Germinal center (tissue), 1 donor: ENCODE measurements at regions not wholly inside any gene's neighbourhood (a gene's known extent, or its start where the extent isn't known, plus 50 kb on each side); places are given as distances from the start of the nearest gene placed in this dataset.
"Not testable (repeated sequence)": the region's sequence is repeated elsewhere in the genome, so short reads cannot be mapped to it uniquely, and the experiment has no call there.

ENCODE experiments used
- DNase-seq: peaks from one replicate; pipeline ENCODE4 v3.0.0; 2012; ENCODE audit warnings: mixed read lengths, low spot score

DNA sequence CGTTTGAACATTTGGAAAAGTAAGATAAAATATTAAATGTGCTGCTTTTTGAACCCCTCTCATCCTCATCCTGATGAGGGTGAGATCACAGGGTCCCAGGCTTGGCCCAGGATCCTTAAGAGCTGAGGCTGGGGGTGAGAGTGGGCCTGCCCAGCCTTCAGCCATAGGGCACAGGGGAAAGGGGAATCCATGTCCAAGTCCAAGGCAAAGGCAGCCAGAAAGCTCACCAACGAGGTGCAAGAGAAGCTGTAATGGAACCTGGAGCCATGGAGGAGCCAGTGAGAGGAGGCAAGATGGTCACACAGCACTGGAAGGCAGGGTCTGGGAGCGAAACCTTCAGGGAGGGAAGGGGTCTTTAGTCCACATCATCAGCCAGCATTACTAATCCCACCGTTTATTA is 191.9 kb downstream of the RRAGC start:
- DNase-seq, result no peak

- no peak for DNase-seq
Observed at GRCh38 chr1:38662126-38662525, 197.4 kb downstream of the RRAGC start.

DNA sequence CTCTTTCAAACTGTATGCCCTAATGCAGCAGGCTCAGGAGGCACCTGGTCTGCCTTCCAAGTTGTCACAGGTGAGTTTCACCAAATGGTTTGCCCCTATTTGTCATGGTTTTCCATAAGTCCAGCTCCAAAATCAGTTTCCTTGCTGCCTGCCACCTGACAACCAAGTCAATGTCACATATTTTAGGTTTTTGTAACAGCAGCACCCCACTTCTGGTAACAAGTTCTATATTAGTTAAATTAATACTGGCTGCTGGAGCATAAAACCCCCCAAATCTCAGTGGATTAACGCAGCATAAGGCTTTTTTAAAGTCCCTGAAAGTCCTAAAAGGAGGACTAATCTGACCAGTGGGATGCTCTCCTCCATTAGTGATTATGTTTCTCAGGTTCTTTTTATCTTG is 200.7 kb downstream of the RRAGC start:
- DNase-seq, result no peak

- no peak for DNase-seq
Observed at GRCh38 chr1:38657873-38658272, 201.7 kb downstream of the RRAGC start.

GRCh38 chr1:38657207-38657840 is 202.2 kb downstream of the RRAGC start:
- no peak for DNase-seq

- DNase-seq, result no peak
Observed at GRCh38 chr1:38656726-38657125, 202.8 kb downstream of the RRAGC start.

GRCh38 chr1:38652217-38652616 is 207.4 kb downstream of the RRAGC start:
- DNase-seq, result no peak

DNA sequence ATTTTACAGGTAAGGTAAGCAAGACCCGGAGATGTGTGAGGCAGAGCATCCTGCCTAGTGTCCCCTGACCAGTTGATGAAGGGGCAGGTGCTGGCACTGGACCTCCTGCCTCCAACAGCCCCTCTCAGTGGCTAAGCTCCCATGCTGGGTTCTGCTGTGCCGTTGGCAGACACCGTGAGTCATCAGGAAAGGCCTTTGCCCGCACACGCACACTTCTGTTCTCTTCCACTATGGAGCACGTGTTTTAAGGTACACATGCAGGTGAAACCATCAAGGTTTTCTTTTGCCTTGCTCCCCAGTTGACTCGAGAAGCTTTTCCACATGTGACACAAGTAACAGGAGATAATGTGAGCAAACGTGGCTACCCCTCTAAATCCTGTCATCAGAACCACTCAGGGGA is 207.9 kb downstream of the RRAGC start:
- no peak for DNase-seq

- no peak for DNase-seq
Observed at GRCh38 chr1:38648417-38648816, 211.2 kb downstream of the RRAGC start.

DNA sequence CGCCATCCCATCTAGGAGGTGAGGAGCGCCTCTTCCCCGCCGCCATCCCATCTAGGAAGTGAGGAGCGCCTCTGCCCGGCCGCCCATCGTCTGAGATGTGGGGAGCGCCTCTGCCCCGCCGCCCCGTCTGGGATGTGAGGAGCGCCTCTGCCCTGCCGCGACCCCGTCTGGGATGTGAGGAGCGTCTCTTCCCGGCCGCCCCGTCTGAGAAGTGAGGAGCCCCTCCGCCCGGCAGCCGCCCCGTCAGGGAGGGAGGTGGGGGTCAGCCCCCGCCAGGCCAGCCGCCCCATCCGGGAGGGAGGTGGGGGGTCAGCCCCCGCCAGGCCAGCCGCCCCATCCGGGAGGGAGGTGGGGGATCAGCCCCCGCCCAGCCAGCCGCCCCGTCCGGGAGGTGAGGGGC is 212.2 kb downstream of the RRAGC start:
- DNase-seq, result not testable (repeated sequence)

GRCh38 chr1:38644092-38644491 is 215.5 kb downstream of the RRAGC start:
- DNase-seq, result no peak

- no peak for DNase-seq
Observed at GRCh38 chr1:38641661-38642060, 217.9 kb downstream of the RRAGC start.

DNA sequence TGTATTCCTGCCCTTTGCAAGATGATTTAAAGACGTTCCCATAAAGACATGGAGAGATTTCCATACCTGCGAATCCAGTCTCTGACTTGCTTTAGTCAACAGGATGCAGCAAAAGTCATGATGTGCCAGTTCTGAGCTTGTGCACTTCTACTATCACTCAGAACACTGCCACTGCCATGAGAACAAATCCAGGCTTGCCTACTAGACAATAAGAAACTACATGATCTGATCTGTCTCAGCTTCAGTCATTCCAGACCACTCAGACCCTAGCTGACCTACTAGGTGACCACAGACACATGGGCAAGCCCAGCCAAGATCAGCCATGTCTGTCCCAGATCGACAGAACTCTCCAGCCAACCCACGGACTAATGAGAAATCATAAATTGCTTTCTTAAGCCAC is 219.2 kb downstream of the RRAGC start:
- no peak for DNase-seq

DNA sequence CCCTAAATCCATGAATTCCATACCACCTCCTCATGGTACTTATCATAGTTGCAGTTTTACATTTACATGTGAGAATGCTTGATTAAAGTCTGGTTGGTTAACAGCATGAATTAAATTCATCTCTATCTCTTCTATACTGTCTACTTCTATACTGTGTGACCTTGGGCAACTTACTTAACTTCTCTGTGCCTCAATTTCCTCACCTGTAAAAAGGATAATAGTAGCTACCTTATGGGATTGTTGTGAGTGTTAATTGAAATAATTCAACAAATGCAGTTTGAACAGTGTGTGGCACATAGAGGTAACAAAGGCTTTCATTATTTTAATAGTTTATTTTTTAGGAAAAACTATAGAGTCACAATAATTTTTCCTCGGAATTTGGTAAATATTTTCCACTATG is 231.3 kb downstream of the RRAGC start:
- DNase-seq, result no peak

- no peak for DNase-seq
Observed at GRCh38 chr1:38625939-38626338, 233.6 kb downstream of the RRAGC start.

DNA sequence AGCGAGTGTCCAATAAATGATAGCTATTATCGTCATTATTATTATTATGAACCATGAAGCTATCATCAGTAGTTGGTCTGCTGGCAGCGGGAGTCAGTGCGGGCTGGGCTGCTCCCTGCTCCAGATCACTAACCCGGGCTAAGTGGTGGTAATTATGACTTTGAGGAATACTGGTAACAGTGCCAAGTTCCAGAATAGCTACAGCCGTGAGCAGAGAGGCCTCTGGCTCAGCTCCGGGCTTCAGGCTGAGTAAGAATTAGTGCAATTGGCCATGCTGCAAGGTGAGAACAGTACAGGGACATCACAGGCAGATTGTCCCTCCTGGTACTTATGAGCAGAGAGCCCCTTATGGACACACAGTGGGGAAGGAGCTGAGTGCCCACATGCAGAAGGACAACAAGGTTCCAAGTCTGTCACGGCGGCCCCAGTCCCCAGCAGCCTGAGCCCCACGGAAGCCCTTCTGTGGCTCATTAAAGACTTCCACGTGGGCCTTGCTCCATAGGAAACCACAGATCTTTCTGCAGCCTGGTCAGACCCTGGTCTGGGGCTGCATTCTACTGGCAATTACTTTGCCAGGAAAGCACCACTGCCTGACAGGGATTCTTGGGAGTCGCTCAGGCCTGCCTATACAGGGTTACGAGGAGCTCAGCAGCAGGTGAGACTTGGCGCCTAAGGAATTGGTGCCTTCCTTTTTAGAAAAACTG is 235.1 kb downstream of the RRAGC start:
- DNase-seq, result no peak

DNA sequence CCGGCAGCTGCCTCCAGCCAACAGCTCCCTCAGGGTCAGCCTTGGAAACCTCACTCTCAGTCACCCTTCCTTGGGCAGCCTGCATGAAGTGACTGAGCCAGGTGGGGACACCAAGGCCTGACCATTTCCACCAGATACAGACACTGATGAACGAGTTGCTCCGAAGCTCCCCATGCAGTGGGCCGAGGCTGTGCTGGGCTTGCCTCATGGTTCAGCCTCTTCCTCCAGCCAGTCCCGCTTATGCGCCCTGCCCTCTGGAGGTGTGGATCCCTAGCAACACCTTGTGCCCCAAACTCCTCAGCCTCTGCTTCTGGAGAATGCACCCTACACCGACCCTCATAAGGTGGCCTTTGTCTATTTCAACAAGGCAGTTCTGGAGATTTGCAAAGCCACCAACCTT is 236.0 kb downstream of the RRAGC start:
- no peak for DNase-seq

- no peak for DNase-seq
Observed at GRCh38 chr1:38622197-38622596, 237.4 kb downstream of the RRAGC start.

DNA sequence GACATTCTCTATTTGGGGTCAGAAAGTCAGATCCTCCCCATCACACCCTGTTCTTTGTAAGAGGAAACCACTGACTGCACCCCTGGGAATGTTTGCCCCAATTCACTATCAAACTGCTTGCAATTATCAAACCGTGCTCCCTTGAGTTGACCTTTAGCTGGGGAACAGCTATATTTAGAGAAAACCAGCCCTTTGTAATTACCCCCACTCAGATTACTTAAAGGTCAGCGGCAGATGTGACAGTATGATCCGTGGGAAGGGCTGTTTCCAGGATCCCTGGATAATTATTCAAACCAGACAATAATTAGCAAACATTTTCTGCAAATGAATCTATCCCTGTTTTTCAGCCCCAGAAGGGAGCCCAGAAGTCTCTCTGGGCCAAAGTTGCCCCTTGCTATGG is 242.7 kb downstream of the RRAGC start:
- DNase-seq, result no peak

DNA sequence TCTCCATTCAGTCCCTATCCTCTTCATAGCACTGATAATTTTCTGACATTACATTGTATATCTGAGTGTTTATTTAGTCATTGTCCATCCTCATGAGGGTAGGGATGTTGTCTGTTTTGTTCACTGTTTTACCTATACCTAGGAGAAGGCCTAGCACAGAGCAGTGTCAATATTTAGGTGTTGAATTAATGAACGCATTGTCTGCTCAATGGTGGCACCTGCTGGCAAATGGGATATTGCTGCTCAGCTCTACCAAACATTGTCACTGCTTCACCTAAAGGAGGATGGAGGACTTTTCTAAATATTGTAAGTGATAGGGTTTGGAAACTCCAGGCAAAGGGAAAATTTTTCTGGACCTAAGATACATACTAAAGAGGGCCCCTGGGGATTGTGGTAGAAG is 243.9 kb downstream of the RRAGC start:
- no peak for DNase-seq

- DNase-seq, result no peak
Observed at GRCh38 chr1:38614861-38615260, 244.7 kb downstream of the RRAGC start.

DNA sequence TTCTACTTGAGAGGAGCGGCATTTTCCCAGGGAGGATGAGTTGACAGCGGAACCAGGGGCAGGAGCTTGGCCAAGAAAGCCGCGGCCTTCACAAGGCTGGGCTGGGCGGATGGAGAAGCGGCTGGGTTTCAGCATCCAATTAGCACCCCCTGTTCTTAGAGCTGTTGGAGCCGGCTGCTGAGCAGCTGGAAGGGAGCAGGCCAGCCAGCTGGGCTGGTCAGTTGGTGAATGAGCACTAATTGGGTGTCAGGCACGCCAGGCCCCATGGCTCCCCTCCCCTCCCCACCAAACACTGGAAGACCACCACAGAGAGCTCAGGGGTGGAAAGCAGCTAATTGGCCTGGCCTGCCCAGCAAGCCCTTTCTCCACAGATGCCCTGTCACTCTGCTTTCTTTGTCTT is 245.6 kb downstream of the RRAGC start:
- no peak for DNase-seq

- no peak for DNase-seq
Observed at GRCh38 chr1:38612951-38613350, 246.6 kb downstream of the RRAGC start.

- DNase-seq, result no peak
Observed at GRCh38 chr1:38611664-38612211, 247.8 kb downstream of the RRAGC start.
